ENCODE measurements at regions not wholly inside any gene's neighbourhood (a gene's known extent, or its start where the extent isn't known, plus 50 kb on each side); places are given as distances from the start of the nearest gene placed in this dataset.
A peak's percentile ranks its signal among the peaks of the same experiment; 100 is the strongest.
"Not testable (repeated sequence)": the region's sequence is repeated elsewhere in the genome, so short reads cannot be mapped to it uniquely, and the experiment has no call there.

DNA sequence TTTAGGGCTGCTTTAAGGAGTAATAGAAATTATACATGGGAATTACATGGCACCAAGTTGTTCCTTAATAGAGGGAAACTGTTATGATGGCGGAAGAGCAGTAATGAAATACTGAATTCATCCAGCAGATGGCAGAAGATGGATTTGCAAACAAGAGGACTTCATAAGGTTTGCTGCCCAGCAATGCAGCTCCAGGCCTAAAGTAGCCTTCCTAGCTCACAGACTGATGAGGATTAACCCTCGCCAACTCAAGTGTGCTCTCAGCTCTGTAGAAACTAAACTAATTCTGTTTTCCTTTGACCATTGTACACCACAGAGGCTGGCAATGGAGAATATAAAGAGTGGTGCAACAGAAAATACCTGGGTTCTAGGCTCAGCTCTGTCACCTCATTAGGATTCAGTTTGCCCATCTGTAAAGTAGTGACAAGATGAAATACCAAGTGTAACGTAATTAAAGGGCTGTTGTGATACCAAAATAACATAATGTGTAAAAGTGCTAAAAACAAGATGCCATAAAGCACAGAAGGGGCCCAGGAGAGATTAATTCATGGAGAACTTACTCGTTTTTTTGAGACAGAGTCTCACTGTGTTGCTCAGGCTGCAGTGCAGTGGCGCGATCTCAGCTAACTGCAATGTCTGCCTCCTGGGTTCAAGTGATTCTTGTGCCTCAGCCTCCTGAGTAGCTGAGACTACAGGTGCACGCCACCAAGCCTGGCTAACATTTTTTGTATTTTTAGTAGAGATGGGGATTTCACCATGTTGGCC, 102.4 kb upstream of the SERBP1 start:
- no peak for DNase-seq

DNA sequence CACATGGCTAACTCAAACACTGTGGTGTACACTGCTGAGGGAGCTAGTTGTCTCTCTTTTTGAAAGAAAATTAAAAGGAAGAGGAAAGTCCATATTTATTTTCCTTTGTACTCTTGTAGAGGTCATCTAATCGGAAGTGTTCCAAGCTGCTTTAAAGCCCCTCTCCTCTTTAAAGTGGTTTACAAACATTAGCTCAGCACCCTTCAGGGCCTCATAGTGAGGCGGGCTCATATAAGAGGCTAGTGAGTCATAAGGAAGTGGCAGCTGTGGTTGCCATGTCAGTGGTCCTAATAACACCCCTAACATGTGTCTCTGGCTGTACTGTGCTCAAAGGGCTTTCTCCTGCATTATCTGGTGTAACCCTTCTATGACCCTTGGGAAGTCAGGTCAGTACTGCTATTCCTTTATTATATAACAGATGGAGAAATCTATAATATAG, 104.4 kb upstream of the SERBP1 start:
- DNase-seq: no peak

DNA sequence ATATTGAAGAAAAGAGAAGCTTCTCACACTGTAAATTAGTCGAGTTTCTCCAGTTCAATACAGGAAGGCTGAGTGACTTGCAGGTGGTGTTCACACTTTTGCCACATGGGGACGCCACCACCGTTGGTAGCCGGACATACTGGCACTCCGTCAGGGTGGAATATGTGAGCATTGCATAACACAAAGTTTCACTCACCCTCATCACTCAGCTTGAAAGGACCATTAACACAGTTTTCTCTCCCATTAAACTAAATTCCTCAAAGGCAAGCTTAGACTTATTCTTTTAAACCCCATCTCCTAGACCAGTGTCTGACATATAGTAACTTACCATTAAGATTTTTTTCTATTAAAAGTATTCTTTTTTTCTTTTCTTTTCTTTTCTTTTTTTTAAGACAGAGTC, 105.3 kb upstream of the SERBP1 start:
- peak; percentile 43 for DNase-seq

DNA sequence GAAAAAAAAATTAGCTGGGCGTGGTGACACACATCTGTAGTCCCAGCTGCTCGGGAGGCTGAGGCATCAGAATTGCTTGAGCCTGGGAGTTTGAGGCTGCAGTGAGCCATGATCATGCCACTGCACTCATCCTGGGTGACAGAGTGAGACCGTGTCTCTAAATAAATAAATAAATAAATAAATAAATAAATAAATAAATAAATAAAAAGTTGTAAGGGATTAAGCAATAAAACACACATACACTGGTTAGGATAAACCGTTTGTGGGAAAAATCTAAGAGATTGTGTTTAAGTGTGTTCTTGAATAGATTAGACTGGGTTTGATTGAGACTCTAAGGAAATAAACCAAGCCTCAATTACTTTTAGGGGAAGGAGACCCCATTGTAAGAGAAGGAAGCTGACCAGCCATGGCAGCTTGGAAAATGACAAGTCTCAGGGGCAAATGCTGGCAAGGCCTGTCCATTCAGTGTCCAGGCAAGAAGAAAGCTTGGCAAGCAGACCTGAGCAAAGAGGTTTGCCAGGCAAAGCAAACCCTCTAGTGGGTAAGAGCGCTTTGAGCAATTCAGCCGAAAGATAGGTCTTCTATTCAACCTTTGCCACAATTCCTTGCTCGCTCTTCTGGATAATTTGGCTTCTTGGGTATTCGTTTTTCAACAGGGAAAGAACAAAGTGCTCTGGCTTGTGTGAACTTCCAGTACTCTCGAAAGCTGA, 106.9 kb upstream of the SERBP1 start:
- DNase-seq: no peak

DNA sequence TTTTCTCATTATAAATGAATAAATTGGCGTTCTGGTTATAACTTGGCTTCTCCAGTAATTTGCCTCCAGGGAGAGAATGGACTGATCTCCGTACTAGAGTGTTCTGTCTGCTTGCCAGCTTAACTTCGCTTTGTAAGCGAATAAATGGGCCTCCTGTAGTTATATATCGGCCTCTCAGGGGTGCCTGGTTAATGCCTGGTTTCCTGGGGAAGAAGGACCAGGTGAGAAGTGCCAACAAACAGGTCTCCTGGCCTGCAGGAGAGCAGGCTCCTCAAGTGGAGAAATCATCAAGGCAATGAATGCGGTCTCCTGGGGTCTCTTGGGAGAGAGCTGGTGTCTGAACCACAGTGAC, 107.4 kb upstream of the SERBP1 start:
- no peak for DNase-seq

DNA sequence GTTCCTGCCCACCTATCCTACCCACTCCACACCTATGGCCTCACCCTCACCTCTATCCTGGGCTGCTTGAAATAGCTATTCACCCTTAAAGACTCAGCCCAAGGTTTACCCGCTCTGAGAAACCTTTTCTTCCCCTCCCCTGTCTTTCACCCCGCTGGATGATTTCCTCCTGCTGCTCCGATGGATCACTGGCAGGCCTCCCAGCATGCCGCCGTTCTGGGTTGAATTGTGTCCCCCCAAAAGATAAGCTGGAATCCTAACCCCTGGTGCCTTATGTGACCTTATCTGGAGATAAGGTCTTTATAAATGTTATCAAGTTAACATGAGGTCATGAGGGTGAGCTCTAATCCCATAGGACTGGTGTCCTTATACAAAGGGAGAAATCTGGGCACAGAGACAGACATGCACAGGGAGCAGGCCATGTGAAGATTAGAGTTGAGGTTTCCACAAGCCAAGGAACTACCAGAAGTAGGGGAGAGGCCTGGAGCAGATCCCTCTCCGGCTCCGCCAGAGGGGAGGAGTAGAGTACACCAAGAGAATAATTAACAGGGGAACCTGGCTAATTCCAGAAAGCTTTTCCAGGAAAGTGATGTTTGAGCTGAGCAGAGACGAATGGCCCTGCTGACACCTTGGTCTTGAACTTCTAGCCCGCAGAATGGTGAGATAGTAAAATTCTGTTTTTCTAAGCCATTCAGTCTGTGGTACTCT, 110.0 kb upstream of the SERBP1 start:
- no peak for DNase-seq

DNA sequence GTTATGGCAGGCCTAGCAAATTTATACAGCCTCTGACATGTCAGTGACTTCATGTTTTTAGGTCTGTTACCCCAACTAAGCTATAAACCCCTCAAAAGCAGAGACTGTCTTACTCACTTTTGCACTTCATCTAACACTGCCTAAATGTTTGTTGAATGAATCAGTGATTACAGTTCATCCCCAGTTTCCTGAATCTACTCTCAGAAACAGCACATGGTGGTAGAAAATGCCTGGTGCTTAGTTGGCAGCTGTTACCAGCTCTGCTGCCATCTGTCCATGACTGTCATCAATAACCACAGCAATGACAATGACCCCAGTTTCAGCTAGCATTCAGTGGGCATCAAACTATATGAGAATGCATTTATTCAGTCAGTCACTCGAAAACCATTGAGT, 110.5 kb upstream of the SERBP1 start:
- DNase-seq: no peak

DNA sequence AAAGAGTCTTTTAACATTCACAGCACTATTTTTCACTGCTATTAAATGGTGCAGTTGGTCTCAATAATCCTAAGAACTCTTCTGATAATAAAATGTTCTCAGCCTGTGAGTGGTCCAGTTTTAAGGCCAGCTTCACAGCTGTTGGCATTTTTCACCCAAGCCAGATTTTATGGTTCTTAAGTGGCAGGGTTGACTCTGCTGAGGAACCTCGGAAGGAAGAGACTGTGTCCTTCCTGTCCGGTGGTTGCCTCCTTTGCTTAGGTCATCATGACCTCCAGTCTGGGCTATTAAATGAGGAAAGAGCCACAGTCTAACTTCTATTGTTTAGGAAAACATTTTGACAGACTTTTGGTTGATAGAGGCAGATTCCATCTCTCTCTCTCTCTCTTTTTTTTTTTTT, 112.5 kb upstream of the SERBP1 start:
- DNase-seq: no peak

DNA sequence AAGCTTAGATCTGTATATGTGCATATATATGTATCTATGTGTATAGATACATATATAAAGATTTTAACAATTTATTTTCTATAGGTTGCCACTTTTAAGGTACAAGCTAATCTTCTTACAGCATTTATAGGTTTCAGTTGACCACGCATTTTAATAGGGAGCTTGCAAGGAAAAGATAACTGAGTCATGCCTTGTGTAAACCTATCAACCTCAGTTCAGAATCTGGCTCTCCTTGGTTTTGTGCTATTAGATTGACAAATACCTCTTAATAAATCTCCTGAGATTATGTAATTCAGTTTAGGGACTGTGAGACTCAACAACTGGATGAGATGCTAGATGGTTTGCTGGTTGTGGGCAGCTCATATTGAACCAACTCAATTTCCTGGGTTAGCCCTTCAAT, 114.7 kb upstream of the SERBP1 start:
- no peak for DNase-seq

DNA sequence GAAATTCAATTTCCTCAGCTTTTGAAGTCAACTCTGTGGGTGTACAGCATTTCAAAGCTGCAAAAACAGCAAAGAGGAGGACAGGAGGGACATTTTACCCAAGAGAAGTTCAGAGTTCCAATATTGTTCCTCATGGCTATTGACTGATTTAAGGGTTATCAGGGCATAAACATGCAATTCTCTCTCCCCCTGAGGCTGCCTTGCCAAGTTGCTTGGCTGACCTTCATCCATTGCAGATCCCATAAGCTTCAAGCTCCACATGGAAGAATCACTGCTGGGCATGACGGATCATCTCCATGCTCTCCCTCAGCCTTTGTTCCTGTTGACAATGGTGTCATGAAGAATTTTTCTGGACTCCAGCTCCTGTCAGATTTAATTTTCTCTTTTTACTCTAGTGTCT, 115.2 kb upstream of the SERBP1 start:
- DNase-seq: no peak

DNA sequence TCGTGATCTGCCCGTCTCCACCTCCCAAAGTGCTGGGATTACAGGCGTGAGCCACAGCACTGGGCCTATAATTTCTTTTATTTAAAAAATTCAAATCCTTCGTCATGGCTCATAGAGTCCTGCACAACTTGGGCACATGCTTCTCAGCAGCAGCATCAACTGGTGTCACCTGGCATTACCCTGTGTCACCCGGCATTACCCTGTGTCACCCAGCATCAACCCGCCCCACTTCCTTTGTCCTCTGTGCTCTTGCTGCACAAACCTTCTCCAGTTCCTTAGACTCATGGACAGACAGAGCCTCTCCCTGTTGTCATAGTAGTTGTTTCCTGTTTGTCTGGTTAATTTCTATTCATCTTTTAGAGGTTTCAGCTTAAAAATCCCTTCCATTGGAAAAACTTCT, 121.2 kb upstream of the SERBP1 start:
- DNase-seq: no peak

DNA sequence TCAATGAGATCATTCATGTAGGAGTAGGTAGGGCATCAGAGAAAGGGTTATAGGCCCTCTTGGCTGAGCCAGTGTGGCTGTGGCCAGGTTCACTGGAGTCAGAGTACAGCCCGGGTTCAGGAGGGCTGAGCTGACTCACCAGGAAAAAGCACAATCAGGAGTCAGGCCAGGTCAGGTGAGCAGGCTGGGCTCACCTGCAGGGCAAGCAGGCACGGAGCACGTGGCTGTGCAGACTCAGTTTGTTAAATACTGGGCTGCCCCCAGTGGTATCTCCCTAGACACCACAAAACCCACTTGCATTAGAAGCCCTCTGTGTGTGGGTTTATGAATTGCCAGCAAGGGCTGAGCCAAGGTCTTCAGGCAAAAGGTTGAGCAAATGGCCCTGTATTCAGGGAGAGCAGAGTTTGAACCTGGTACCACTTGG, 122.1 kb upstream of the SERBP1 start:
- DNase-seq: no peak

DNA sequence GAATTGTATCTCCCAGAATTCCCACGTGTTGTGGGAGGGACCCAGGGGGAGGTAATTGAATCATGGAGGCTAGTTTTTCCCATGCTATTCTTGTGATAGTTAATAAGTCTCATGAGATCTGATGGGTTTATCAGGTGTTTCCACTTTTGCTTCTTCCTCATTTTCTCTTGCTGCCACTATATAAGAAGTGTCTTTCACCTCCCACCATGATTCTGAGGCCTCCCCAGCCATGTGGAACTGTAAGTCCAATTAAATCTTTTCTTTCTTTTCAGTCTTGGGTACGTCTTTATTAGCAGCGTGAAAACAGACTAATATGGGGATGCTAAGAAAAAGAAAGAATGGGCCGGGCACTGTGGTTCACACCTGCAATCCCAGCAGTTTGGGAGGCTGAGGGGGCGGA, 124.0 kb upstream of the SERBP1 start:
- not testable (repeated sequence) for DNase-seq

DNA sequence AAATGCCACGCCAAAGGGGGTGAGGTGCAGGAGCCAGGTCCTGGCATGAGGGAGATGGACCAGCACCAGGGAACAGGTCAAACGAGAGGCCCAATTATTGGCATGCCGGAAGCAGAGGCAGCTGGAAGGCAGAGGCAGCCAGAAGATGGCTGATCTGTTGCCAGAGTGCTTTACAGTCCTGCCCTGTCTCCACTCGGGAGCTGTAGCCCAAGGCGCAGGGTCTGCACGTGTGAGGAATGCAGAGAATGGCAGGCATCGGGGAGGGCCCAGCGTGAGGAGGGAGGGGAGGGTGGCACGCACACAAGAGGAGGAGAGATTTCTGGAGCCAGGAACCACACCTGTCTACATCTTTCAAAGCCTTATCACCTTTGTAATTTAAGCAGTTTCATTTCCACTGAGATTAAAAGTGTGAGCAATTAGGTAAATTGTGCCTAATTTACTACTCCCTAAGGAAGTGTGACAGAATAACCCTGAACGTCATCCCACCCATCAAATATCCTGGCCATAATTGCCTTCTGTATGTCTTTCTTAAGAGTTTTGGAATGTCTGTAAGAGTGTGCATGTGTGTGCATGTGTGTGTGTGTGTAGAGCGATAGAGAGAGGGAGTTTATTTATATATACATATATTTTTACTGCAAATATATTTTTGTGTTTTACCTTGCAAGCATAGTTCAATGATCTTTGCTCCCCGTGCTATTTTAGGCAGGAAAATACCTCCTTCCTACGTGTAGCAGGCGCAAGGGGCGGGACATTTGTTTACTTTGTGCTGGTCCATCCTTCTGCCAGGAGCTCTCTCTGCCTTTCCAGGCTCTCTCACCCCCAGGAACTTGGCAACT, 125.5 kb upstream of the SERBP1 start:
- no peak for DNase-seq

DNA sequence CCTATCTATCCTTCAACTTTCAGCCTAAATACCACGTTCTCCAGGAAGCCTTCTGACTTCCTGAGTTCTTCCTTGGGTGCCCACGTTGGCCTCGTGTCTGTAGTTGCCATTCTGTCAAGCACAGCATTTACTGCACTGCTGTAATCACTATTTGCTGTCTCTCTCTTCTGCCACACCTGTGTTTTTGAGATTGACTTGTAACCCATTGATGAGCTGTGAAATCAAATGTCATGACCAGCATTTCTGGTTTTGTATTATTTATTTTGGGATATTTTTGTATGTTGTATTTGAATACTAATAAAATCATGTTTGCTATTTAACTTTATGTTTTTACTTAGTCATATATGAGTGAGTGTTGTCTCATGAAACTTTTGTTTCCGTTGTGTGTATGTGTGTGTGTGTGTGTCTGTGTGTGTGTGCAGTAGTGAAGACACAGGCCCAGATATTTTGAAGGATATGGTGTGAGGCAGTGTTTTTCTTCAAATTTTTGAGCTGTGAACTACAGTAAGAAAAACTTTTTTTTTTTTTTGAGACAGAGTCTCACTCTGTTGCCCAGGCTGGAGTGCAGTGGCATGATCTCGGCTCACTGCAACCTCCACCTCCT, 126.2 kb upstream of the SERBP1 start:
- no peak for DNase-seq

DNA sequence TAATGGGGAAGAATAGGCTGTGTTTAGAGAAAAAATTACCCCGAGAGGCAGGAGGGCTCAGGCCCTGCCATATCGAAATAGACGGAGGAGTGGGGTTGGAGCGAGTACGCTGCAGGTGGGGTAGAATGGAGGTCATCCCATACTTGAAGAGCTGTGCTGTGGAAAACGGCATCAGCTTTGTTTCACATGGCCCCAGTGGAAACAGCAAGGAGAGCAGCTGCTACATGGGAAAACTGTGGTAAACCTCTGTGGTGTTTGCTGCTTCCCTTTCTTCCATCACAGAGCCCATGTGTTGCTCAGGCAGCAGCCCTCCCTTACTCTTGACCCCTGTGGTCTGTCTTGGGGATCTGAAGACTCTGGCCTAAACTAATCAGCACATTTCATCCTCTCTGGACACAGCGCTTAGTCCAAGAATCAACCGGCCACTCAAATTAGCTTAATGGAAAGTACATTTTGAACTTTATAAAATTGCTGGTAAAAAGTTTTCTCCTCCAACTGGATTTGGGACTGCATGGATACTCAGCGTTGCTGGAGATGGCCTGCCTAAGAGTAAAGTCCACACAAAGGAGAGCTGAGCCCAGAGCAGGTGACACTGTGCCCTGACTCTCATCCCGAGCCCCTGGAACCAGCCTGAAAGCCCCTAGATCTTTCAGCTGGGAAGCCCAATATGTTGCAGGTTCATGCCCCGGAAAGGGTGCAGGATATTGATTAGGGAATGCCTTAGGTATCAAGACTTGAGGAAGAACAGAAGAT, 127.1 kb upstream of the GADD45A start:
- DNase-seq: no peak

DNA sequence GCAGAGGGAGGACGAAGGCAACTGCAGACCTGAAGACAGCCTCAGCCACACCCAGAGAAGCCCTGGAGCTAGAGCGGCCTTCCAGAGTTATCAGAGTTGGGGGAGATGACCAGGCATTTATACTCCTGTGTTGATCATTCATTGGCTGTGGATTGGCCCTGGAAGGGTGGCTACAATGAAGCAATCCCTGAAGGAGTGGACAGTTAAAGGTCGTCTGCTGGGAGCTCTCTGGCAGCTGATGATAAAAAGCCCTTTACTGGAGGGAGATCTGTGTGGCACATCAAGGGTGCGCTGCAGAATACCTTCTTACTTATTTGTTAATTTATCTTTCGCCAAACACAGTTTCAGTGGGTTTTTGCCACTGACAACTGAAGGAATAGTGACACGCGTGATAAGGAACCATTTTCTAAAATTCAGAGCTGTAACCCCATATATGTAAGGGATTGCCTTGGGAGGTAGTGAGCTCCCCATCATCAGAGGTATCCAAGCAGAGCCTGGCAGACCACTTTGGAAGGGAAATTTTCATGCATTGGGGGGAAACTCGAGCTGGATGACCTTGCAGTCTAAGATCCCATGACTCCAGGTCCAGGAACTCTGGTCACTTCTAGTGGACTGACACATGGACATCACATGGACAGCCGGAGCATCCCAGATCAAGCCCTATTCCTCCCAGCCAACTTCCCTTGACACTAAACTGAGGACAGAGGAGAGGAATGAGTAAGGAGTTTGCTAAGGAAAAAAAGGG, 126.4 kb upstream of the GADD45A start:
- no peak for DNase-seq

DNA sequence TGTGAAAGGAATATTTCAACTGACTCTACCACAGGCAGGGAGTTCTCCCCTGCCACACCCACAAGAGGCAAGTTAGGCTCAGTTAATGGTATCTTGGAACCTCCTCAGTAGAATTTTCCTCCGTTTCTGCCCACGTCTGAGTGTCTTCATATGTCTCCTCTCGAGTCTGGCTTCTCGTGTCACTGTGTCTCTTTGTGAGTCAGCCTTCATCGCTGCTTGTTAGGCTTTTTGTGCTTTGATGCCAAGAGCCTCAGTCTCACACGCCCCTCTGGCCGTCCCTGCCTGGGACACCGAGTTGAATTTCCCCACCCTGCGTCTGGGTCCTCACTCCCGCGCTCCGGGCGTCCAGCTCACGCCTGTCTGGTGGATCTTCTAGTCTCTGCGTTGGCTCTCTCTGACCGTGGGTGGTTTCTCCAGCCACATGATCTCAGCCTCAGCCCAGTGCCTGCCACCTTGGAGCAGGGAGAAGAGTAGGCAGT, 125.7 kb upstream of the GADD45A start:
- no peak for DNase-seq

DNA sequence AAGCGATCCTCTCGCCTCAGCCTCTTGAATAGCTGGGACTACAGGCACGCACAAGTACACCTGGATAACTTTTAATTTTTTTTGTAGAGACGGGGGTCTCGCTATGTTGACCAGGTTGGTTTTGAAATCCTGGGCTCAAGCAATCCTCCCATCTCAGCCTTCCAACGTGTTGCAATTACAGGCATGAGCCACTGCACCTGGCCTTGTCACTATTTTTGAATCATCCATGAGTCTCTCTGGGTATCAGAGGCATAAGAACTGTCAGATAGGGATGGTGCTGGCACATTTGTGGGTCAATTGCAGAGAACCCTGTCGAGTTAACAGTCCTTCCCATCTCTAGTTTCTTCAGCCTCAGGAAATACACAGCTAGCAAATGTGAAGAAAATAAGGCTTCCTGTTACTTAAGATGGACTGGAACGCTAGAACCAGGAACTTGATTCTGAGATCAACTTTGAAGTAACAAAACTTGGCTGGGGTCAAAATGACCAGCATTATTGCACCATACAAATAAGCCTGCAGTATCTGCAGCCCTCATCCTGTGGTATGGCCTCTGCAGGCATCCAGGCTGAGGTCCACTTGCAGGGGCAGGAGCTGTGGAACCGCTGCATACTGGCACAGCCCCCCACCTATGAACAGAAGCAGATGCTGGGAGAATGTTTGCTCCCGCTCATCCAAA, 124.3 kb upstream of the GADD45A start:
- no peak for DNase-seq

DNA sequence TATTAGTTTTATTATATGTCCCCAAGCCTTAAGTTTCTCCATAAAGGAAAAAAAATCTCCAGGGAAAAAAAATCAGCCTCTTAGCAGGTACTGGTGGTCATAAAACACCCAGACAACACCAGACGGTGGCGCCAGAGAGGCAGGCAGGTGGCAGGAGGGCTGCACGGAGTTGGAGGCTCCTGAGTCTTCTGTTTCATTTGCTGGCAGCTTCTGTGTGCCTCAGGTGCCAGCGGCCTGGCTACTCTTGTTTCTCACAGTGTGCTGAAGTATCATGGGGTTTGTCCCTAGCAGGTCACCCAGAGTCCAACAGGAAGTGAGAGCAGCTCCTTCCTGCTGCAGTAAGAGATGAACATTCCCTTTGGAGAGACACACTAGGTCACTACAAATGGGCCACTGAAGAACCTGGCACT, 123.3 kb upstream of the GADD45A start:
- DNase-seq: peak; percentile 86
